B cell (primary cell): ENCODE measurements at regions not wholly inside any gene's neighbourhood (a gene's known extent, or its start where the extent isn't known, plus 50 kb on each side); places are given as distances from the start of the nearest gene placed in this dataset.
"Not testable (repeated sequence)": the region's sequence is repeated elsewhere in the genome, so short reads cannot be mapped to it uniquely, and the experiment has no call there.

ENCODE experiments used
- ATAC-seq: fragments of 200-7000 bp; cut with Tn5 transposase; one replicate; pipeline ENCODE4 v1.10.0; 2021; ENCODE audit warnings: low read depth, mild to moderate bottlenecking, moderate number of reproducible peaks, moderate library complexity
- CTCF ChIA-PET: fragments of 350-600 bp; sonication (Branson Sonifier 250); formaldehyde crosslinking; loops from one replicate; lab custom pipeline; 2021; ENCODE audit warnings: antibody characterized with exemption, inconsistent platforms; lab: Charles Lee
- POLR2A ChIA-PET: fragments of 350-600 bp; sonication (Branson Sonifier 250); formaldehyde crosslinking; loops from one replicate; lab custom pipeline; 2021; ENCODE audit warnings: antibody characterized with exemption; lab: Charles Lee
- DNase-seq: peaks from one replicate; pipeline ENCODE4 v3.0.0; 2013
- H2AFZ ChIP-seq: 2 replicates; pipeline ENCODE4 v1.6.1; 2012; ENCODE audit warnings: mild to moderate bottlenecking, low read depth, low read length; ENCODE audit not compliant: insufficient read depth, poor library complexity, severe bottlenecking
- H3K27ac ChIP-seq, 2 donors: 1 replicate in 1 of 2; 2 replicates in 1 of 2; pipeline ENCODE4 v1.5.1; 2012 to 2013; ENCODE audit warnings: low read length in 2 of 2, mild to moderate bottlenecking in 2 of 2, moderate library complexity in 1 of 2
- H3K27me3 ChIP-seq, 4 experiments: fragments of 200-600 bp in 1 of 4; sonication (generic) in 1 of 4; replicated peaks in 1 of 4; 1 replicate in 2 of 4; 2 replicates in 2 of 4; pipeline versions ENCODE4 v1.6.1 to v1.7.0; 2013 to 2016; ENCODE audit warnings: low read length in 3 of 4, mild to moderate bottlenecking in 2 of 4, mixed read lengths in 1 of 4, moderate library complexity in 1 of 4; ENCODE audit not compliant: insufficient read depth in 4 of 4, control insufficient read depth in 3 of 4; ENCODE audit errors: control extremely low read depth in 1 of 4
- H3K36me3 ChIP-seq, 2 experiments: replicated peaks in 1 of 2; 1 replicate in 1 of 2; 2 replicates in 1 of 2; pipeline versions ENCODE4 v1.6.1 to v1.7.1; 2013; ENCODE audit warnings: low read length in 1 of 2; ENCODE audit not compliant: insufficient read depth in 2 of 2, control insufficient read depth in 1 of 2; ENCODE audit errors: control extremely low read depth in 1 of 2, extremely low read depth in 1 of 2
- H3K4me1 ChIP-seq, 2 donors: fragments of 200-600 bp in 1 of 2; sonication (generic) in 1 of 2; 1 replicate in 1 of 2; 2 replicates in 1 of 2; pipeline versions ENCODE4 v1.5.1 to v1.6.1; 2013 to 2017; ENCODE audit warnings: low read length in 2 of 2; ENCODE audit not compliant: control insufficient read depth in 2 of 2, insufficient read depth in 2 of 2
- H3K4me2 ChIP-seq: replicated peaks from 2 replicates; pipeline ENCODE3; 2012; ENCODE audit warnings: mild to moderate bottlenecking, low read depth, low read length; ENCODE audit not compliant: poor library complexity, severe bottlenecking
- H3K4me3 ChIP-seq, 5 experiments: fragments of 200-600 bp in 1 of 5; sonication (generic) in 1 of 5; 1 replicate in 3 of 5; 2 replicates in 2 of 5; pipeline versions ENCODE4 v1.5.1 to v1.7.0; 2011 to 2016; ENCODE audit warnings: low read length in 4 of 5, mild to moderate bottlenecking in 4 of 5, low read depth in 2 of 5, control low read depth in 1 of 5, moderate library complexity in 1 of 5; ENCODE audit not compliant: insufficient read depth in 1 of 5; ENCODE audit errors: control extremely low read depth in 1 of 5, extremely low read depth in 1 of 5
- H3K79me2 ChIP-seq: fragments of 200-600 bp; sonication (generic); one replicate; pipeline ENCODE4 v1.6.0; 2016; ENCODE audit warnings: low read length; ENCODE audit not compliant: control insufficient read depth, insufficient read depth
- H3K9ac ChIP-seq: fragments of 200-600 bp; sonication (generic); 2 replicates; pipeline ENCODE4 v1.6.1; 2017; ENCODE audit warnings: mild to moderate bottlenecking, low read length, moderate library complexity
- H3K9me3 ChIP-seq, 3 donors: one replicate each; pipeline versions ENCODE4 v1.6.1 to v1.7.1; 2013; ENCODE audit warnings: low read length in 2 of 3; ENCODE audit not compliant: control insufficient read depth in 2 of 3, insufficient read depth in 1 of 3; ENCODE audit errors: control extremely low read depth in 1 of 3
- H4K20me1 ChIP-seq: 2 replicates; pipeline ENCODE4 v1.6.0; 2012; ENCODE audit warnings: mild to moderate bottlenecking, low read length; ENCODE audit not compliant: insufficient read depth, control insufficient read depth, poor library complexity, severe bottlenecking
- H3K27ac Mint-ChIP-seq: one replicate; pipeline ENCODE4 v1.8.0; 2021; ENCODE audit warnings: mixed read lengths
- H3K27me3 Mint-ChIP-seq: one replicate; pipeline ENCODE4 v1.8.0; 2021; ENCODE audit warnings: mixed read lengths
- H3K4me1 Mint-ChIP-seq: one replicate; pipeline ENCODE4 v1.8.0; 2021; ENCODE audit warnings: mixed read lengths
- H3K4me3 Mint-ChIP-seq: one replicate; pipeline ENCODE4 v1.8.0; 2021; ENCODE audit warnings: mixed read lengths
- H3K9me3 Mint-ChIP-seq: one replicate; pipeline ENCODE4 v1.8.0; 2022; ENCODE audit warnings: mixed read lengths; ENCODE audit not compliant: insufficient read depth
- EZH2 ChIP-seq: IDR thresholded peaks from 2 replicates; pipeline ENCODE4 v1.6.1; 2012; ENCODE audit warnings: borderline replicate concordance, low read depth, mild to moderate bottlenecking, moderate library complexity, low read length; ENCODE audit not compliant: insufficient read depth, poor library complexity, severe bottlenecking
- WGBS: methylation state at CpG from one replicate; pipeline ENCODE4 v1.1.5; 2013; ENCODE audit warnings: missing lambda C conversion rate; ENCODE audit not compliant: insufficient coverage; 5-methylcytosine and 5-hydroxymethylcytosine counted together
- intact Hi-C: fragments of 100-400 bp; cut with micrococcal nuclease; formaldehyde crosslinking; loops from one replicate; pipeline ENCODE4 v1.10.0; 2022
- TF ChIP-seq, protein P1 (sequence below): fragments of 200-600 bp; IDR thresholded peaks from one replicate; pipeline ENCODE4 v1.8.0; 2022; ENCODE audit warnings: antibody characterized with exemption, mild to moderate bottlenecking

DNA sequence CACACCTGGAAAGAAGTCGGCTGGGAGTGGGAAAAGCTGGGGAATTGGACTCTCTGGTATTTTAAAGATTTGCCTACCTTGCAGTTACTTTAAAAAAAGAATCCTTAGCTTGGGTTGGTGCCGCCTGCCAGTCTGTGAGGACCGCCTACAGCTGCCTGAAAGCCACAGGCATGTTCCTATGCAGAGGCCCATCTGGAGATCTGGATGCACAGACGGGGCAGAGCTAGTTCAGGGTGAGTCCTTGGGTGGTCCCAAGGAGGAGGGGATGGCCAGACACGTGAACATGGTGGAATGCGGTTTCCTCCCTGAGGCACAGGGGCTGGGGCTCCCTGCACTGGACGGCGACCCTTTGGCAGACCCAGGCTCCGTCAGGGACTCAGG, 113.2 kb upstream of the IQSEC1 start:
- ChIA-PET CTCF (interaction anchor here (1.3 kb wide), 1 partner anchor 266 kb away, joined by 3 read pairs; no protein-coding TSS in a partner anchor), POLR2A (no interaction called here)
- Mint-ChIP-seq H3K27ac (no peak overlapping the region), H3K4me1 (peaks cover 5% of the 10 kb centered on the region), H3K4me3 (no peak overlapping the region), H3K9me3 (peaks cover 7% of the 10 kb centered on the region), H3K27me3 (peaks cover 37% of the 10 kb centered on the region)
- H3K27me3 ChIP-seq: peaks cover 0 to 13% (median 4%) of the 10 kb centered on the region in 4 experiments
- ATAC-seq: no peak
- H3K4me1 ChIP-seq: peaks cover 3 to 9% of the 10 kb centered on the region in 2 donors
- H3K27ac ChIP-seq: no peak overlapping the region
- TF ChIP-seq, protein P1, sequence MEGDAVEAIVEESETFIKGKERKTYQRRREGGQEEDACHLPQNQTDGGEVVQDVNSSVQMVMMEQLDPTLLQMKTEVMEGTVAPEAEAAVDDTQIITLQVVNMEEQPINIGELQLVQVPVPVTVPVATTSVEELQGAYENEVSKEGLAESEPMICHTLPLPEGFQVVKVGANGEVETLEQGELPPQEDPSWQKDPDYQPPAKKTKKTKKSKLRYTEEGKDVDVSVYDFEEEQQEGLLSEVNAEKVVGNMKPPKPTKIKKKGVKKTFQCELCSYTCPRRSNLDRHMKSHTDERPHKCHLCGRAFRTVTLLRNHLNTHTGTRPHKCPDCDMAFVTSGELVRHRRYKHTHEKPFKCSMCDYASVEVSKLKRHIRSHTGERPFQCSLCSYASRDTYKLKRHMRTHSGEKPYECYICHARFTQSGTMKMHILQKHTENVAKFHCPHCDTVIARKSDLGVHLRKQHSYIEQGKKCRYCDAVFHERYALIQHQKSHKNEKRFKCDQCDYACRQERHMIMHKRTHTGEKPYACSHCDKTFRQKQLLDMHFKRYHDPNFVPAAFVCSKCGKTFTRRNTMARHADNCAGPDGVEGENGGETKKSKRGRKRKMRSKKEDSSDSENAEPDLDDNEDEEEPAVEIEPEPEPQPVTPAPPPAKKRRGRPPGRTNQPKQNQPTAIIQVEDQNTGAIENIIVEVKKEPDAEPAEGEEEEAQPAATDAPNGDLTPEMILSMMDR: no peak
- no peak for TF ChIP-seq EZH2
- 88% methylated on average over 8 of the region's 9 CpGs for WGBS
- DNase-seq: no peak
- H3K4me3 ChIP-seq: no peak overlapping the region
- intact Hi-C loops: no loop called here
- peaks cover 3 to 33% (median 11%) of the 10 kb centered on the region in 3 donors for H3K9me3 ChIP-seq
- H4K20me1 ChIP-seq: no peaks in the 10 kb centered on the region
- no peaks in the 10 kb centered on the region for H3K79me2 ChIP-seq
- no peak overlapping the region for H3K9ac ChIP-seq
- no peaks in the 10 kb centered on the region for H3K36me3 ChIP-seq
- H2AFZ ChIP-seq: no peak overlapping the region
- no peak overlapping the region for H3K4me2 ChIP-seq

DNA sequence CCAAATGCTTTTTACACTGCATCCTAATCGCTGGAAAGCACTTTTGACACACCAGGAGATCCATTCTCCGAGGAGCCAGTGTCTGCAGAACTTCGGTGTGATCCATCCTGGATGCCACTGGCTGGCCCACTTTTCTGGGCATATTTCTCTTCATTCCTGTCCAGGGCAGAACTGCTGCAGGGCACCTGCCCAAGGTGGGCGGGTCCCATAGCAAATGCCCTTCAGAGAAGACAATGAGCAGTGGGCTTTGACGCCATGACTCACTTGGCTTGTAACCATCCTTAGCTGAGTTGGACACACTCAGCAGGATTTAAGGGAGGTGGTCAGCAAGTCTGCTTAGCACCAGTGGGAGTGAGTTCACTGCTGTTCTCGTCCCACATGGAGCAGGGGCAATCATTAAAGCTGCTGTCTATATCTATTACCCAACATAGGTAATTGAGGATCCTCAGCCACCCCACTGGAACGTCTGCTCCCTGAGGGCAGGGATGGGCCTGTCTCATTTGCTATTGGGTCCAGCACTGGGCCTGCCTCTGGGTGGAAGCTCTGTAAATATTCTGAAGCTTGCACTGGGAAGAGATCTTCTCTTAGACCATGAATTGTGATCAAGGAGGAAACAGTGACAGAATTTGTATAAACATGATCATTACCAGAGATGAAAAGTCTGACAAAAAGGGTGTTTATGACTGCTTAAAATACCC, 112.7 kb upstream of the IQSEC1 start:
- no peak overlapping the region for H3K4me2 ChIP-seq
- H3K9me3 ChIP-seq: peaks cover 3 to 33% (median 11%) of the 10 kb centered on the region in 3 donors
- 95% methylated on average over 6 of the region's 7 CpGs for WGBS
- Mint-ChIP-seq H3K4me3 (no peak overlapping the region), H3K4me1 (peaks cover 5% of the 10 kb centered on the region), H3K27ac (no peak overlapping the region), H3K9me3 (peaks cover 9% of the 10 kb centered on the region), H3K27me3 (peaks cover 36% of the 10 kb centered on the region)
- ChIA-PET POLR2A (no interaction called here), CTCF (interaction anchor here (1.3 kb wide), 1 partner anchor 266 kb away, joined by 3 read pairs; no protein-coding TSS in a partner anchor)
- no peak overlapping the region for H3K4me3 ChIP-seq
- DNase-seq (no peak), ATAC-seq (no peak)
- H2AFZ ChIP-seq: no peak overlapping the region
- TF ChIP-seq, protein P1: no peak
- no peak for TF ChIP-seq EZH2
- no peak overlapping the region for H3K9ac ChIP-seq
- no peak overlapping the region for H3K27ac ChIP-seq
- H3K27me3 ChIP-seq: peaks cover 0 to 13% (median 4%) of the 10 kb centered on the region in 4 experiments
- intact Hi-C loops: no loop called here
- no peaks in the 10 kb centered on the region for H3K36me3 ChIP-seq
- peaks cover 3 to 9% of the 10 kb centered on the region in 2 donors for H3K4me1 ChIP-seq
- H3K79me2 ChIP-seq: no peaks in the 10 kb centered on the region
- no peaks in the 10 kb centered on the region for H4K20me1 ChIP-seq

DNA sequence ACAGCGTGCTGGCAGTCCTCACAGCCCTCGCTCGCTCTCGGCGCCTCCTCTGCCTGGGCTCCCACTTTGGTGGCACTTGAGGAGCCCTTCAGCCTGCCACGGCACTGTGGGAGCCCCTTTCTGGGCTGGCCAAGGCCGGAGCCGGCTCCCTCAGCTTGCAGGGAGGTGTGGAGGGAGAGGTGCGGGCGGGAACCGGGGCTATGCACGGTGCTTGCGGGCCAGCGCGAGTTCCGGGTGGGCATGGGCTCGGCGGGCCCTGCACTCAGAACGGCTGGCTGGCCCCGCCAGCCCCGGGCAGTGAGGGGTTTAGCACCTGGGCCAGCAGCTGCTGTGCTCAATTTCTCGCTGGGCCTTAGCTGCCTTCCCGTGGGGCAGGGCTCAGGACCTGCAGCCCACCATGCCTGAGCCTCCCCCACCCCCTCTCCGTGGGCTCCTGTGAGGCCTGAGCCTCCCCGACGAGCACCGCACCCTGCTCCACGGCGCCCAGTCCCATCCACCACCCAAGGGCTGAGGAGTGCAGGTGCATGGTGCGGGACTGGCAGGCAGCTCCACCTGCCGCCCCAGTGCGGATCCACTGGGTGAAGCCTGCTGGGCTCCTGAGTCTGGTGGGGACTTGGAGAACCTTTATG, 106.5 kb upstream of the IQSEC1 start:
- H2AFZ ChIP-seq, H4K20me1 ChIP-seq, H3K9ac ChIP-seq, H3K36me3 ChIP-seq, H3K4me2 ChIP-seq, H3K27ac Mint-ChIP-seq, H3K27ac ChIP-seq, H3K4me3 ChIP-seq, H3K4me1 Mint-ChIP-seq, H3K79me2 ChIP-seq, ATAC-seq, DNase-seq, H3K27me3 ChIP-seq, H3K4me1 ChIP-seq, intact Hi-C loops, H3K4me3 Mint-ChIP-seq, POLR2A ChIA-PET, CTCF ChIA-PET: not testable (repeated sequence)
- Mint-ChIP-seq H3K9me3 (peaks cover 18% of the 10 kb centered on the region), H3K27me3 (peaks cover 25% of the 10 kb centered on the region)
- peaks cover 3 to 30% (median 19%) of the 10 kb centered on the region in 3 donors for H3K9me3 ChIP-seq
- WGBS: 97% methylated on average over 19 of the region's 32 CpGs
